HG03097 (cell line): ENCODE measurements at regions not wholly inside any gene's neighbourhood (a gene's known extent, or its start where the extent isn't known, plus 50 kb on each side); places are given as distances from the start of the nearest gene placed in this dataset.

Experiments
- ATAC-seq: cut with Tn5 transposase; IDR thresholded peaks from one replicate; pipeline ENCODE4 v1.9.1; 2021; ENCODE audit not compliant: unreplicated experiment, low FRiP score

GRCh38 chr1:102084771-102085535, 88.2 kb upstream of the OLFM3 start:
- no peak for ATAC-seq

GRCh38 chr1:102083192-102083591, 86.5 kb upstream of the OLFM3 start:
- no peak for ATAC-seq

GRCh38 chr1:102074874-102075273, 78.1 kb upstream of the OLFM3 start:
- no peak for ATAC-seq

- ATAC-seq = no peak
Measured at GRCh38 chr1:102071451-102071850, 74.7 kb upstream of the OLFM3 start.

- ATAC-seq = no peak
Measured at GRCh38 chr1:102050556-102050955, 53.8 kb upstream of the OLFM3 start.

GRCh38 chr1:102047724-102048123, 51.0 kb upstream of the OLFM3 start:
- no peak for ATAC-seq
